ENCODE measurements at regions not wholly inside any gene's neighbourhood (a gene's known extent, or its start where the extent isn't known, plus 50 kb on each side); places are given as distances from the start of the nearest gene placed in this dataset.
A peak's percentile ranks its signal among the peaks of the same experiment; 100 is the strongest.
"Not testable (repeated sequence)": the region's sequence is repeated elsewhere in the genome, so short reads cannot be mapped to it uniquely, and the experiment has no call there.

DNA sequence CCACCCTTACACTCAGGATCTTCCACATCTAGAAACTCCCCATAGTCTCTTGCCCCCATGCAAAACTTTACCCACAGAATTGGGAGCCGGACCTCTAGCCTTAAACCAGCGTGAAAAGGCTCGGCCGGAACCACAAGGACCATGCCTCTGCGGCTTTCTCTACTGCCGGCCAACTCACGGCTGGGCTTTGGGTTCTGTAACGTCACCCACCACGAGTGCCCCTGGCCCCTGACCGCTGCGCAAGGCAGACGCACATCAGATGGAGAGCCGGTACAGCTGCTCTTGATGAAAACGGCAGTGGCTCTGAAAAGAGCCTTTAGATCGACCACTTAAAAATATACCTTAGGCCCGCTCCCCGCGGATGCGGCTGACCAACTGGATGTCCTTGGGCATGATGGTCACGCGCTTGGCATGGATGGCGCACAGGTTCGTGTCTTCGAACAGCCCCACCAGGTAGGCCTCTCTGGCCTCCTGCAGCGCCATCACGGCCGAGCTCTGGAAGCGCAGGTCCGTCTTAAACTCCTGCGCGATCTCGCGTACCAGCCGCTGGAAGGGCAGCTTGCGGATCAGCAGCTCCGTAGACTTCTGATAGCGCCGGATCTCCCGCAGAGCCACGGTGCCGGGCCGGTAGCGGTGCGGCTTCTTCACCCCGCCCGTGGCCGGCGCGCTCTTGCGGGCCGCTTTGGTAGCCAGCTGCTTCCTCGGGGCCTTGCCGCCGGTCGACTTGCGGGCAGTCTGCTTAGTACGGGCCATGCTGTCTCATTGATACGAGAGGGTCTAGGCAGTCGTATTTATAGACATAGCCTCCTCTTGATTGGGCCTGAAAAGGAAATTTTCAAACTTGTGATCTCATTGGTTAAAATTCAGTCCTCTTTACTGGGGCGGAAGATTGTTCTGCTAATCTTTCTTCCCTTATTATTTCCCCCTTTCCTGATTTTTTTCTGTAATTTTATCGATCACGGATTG lies 66.3 kb downstream of the FAM72C start:
- DNase-seq, result peak; percentile 27

DNA sequence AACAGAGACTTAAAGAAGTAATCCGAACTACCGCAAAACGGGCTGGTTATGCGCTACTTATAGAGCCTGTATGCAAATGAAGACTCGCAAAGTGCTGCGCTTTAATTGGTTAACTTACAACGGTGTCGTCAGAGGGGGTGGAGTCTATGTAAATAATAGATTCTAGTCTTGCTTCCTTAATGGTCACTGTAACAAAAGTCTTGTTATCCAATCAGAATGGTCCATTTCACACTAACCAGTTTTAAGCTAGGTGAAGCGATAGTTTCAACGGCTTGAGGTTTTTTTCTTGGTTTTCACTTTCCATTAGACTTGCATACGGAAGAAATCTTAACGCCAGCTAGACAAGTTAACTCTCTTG lies 67.2 kb downstream of the FAM72C start:
- DNase-seq, result not testable (repeated sequence)

DNA sequence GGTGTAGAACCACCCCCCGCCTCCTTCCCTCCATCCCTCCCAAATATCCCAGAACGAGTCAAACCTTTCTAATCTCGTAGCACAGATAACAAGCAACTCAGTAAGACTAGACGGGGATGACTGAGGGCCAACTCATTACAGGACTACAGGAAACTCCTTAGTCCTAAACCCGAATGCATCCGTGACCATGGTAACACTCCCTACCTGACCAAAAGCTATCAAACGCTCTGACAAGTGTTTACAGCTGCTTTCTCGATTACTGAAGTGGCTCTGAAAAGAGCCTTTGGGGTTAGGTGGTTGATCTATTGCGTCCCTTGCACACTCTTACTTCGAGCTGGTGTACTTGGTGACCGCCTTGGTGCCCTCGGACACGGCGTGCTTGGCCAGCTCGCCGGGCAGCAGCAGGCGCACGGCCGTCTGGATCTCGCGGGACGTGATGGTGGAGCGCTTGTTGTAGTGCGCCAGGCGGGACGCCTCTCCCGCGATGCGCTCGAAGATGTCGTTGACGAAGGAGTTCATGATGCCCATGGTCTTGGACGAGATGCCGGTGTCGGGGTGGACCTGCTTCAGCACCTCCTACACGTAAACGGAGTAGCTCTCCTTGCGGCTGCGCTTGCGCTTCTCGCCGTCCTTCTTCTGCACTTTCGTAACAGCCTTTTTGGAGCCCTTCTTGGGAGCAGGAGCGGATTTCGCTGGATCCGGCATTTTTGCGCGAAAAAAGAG lies 67.7 kb downstream of the FAM72C start:
- not testable (repeated sequence) for DNase-seq

- DNase-seq, result not testable (repeated sequence)
Observed at GRCh38 chr1:143896377-143896776, 75.4 kb downstream of the FAM72C start.

DNA sequence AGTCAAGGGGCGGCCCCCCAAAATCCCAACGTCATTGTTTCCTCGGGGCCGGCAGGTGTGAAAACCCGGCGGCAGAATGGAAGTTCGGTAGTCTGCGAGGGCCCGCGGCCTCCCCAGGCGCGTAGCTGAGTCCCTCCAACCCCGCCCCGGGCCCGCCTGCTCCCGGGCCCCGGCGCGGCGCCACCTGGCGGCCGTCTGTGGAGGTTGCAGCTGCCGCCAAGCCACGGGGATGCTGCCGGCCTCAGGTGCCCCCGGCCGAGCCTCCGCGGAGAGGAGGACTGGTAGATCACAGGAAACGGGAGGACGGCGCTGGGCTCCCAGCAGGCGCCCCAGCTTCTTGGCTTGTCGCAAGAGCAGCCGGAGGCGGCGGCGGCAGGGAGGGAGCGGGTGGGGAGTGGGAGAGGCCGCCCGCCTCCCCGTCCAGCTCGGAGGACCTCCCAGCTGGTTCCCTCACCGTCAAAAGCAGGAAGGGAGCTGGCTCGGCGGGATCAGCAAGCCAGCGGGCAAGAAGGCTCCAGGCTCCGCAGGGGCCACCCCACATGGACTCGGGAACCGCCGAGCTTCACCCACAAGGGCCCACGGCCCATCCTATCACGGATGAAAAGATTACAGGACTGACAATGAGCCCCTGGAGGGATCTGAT lies 86.7 kb downstream of the FAM72C start:
- peak; percentile 25 for DNase-seq

GRCh38 chr1:143884532-143884931 lies 87.3 kb downstream of the FAM72C start:
- DNase-seq, result not testable (repeated sequence)

- not testable (repeated sequence) for DNase-seq
Observed at GRCh38 chr1:143879757-143880536, 91.8 kb downstream of the FAM72C start.

GRCh38 chr1:143875947-143876346 lies 95.8 kb downstream of the FAM72C start:
- DNase-seq, result not testable (repeated sequence)

- not testable (repeated sequence) for DNase-seq
Observed at GRCh38 chr1:143874625-143875024, 97.2 kb downstream of the FAM72C start.

DNA sequence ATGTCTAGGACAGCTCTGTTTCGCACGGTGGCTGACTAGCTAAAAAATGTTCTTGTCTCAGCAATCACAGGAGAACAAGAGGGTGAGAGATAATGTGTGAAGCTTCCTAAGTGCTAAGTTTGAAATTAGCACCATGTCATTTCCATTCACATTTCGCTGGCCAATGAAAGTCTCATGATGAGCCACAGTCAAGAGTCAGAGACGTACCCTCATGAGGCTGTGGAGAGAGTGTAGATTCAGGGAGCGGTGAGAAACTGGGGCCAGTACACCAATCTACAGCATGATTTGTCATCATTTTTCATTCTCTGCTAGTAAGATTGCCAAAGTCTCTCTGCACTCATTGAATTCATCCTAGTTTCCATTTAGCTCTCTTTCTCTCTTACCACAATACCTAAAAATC lies 98.1 kb downstream of the FAM72C start:
- DNase-seq, result not testable (repeated sequence)

GRCh38 chr1:143870388-143870787 lies 101.4 kb downstream of the FAM72C start:
- DNase-seq, result not testable (repeated sequence)

DNA sequence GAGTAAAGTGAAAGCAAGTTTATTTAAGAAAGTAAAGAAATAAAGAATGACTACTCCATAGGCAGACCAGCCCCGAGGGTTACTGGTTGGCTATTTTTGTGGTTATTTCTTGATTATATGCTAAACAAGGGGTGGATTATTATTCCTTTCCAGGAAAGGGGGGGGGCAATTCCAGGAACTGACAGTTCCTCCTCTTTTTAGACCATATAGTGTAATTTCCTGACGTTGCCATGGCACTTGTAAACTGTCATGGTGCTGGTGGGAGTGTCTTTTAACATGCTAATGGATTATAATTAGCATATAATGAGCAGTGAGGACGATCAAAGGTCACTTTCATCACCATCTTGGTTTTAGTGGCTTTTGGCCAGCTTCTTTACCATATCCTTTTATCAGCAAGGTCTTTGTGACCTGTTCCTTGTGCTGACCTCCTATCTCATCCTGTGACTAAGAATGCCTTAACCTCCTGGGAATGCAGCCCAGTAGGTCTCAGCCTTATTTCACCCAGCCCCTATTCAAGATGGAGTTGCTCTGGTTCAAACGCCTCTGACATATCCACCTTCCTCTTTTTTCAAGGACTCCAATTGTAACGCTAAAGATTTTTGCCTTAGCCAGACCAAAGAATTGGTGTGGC lies 104.1 kb downstream of the FAM72C start:
- not testable (repeated sequence) for DNase-seq

- not testable (repeated sequence) for DNase-seq
Observed at GRCh38 chr1:143863901-143864520, 107.8 kb downstream of the FAM72C start.

- DNase-seq, result not testable (repeated sequence)
Observed at GRCh38 chr1:143862722-143863121, 109.1 kb downstream of the FAM72C start.

GRCh38 chr1:143861306-143861705 lies 110.5 kb downstream of the FAM72C start:
- not testable (repeated sequence) for DNase-seq

DNA sequence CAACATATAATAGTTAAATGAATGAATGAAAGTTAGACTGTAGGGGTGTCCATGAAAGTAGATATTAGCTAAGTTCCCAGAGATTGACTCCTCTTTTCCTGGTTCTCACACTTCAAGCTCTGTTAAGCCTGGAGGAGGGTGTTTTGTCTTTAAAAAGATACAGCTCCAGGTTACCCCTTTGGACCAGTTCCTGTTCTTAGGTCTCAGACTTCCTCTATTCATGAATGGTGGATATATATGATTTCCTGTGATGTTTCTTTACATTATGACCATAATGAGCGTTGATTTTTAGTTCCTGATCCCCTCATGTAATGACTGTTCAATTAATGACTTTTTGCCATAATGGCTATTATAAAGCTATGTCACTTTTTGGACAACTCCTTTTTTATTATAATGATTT lies 115.9 kb downstream of the FAM72C start:
- not testable (repeated sequence) for DNase-seq

GRCh38 chr1:143854069-143854468 lies 117.7 kb downstream of the FAM72C start:
- not testable (repeated sequence) for DNase-seq

- not testable (repeated sequence) for DNase-seq
Observed at GRCh38 chr1:143850637-143851036, 121.1 kb downstream of the FAM72C start.

- not testable (repeated sequence) for DNase-seq
Observed at GRCh38 chr1:143848859-143849258, 122.9 kb downstream of the FAM72C start.

DNA sequence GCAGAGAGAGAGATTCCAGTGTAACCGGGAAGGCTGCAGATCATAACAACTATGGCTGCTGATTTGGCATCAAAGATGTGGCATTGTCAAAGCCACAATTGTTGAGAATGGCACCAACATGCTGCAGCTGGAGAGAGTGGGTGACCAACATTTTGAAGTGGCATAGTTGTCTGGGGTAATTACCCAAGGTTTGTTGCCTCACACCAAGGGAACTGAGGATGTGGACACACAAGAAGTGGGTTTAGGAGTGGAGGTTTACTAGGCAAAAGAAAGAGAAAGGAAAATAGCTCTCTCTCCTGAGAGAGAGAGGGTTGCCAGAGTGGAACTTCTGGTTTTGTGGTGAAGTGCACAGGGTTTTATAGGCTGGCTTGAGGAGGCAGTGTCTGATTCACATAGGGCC lies 126.6 kb downstream of the FAM72C start:
- DNase-seq, result not testable (repeated sequence)

DNA sequence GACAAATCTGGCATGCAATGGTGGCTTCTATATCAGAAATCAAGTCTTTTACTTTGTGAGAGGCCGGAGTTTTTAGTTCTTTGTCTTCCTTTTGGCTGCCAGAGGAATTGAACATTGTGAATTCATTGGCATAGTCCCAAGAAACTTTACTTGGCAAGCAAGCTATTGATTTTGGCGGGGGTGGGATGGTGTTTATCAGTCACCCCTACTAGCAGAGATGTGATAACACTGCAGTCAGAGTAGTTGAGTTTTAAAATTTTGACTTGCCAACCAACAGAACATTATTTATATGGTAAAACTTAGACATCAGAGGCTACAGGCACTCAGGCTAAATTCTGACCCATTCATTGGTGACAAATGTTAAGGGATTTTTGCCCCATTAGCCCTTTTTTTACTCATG lies 129.7 kb downstream of the FAM72C start:
- DNase-seq, result not testable (repeated sequence)

Measured in DMS153 (cell line).